ENCODE measurements at regions not wholly inside any gene's neighbourhood (a gene's known extent, or its start where the extent isn't known, plus 50 kb on each side); places are given as distances from the start of the nearest gene placed in this dataset.

DNA sequence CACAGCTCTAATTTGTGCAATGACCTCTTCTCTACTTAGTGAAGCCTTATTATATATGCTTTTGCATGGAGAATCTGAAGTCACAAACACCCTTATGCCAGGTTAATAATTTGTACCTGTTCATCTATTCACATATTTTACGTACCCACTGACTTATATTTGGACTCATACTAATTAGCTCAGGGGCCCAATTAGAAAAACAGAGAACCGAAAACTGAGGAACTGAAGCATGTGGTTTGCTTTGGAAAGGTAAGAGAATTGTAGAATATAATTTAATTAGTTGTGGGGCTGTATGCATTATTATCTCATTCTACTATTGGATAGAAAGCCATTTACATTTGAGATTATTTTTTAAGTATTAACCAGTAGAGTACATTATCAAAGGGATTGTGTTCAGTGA is 805.9 kb upstream of the CITED2 start:
- Histone ChIP-seq H3K79me2 (ENCODE audit: insufficient read depth, low read length) (no peaks in the 10 kb centered on the region), H3K4me2 (ENCODE audit: low read length) (no peak overlapping the region), H3K4me3 (ENCODE audit: insufficient read depth, low read depth, low read length) (no peak overlapping the region), H3K27me3 (ENCODE audit: insufficient read depth, low read length) (no peaks in the 10 kb centered on the region), H3K36me3 (ENCODE audit: insufficient read depth, low read length) (no peaks in the 10 kb centered on the region), H4K20me1 (ENCODE audit: insufficient read depth, low read length) (no peaks in the 10 kb centered on the region), H3K27ac (ENCODE audit: low read depth, low read length) (no peak overlapping the region), H3K4me1 (ENCODE audit: insufficient read depth, low read length) (peaks cover 4% of the 10 kb centered on the region), H2AFZ (ENCODE audit: low read depth, low read length) (no peak overlapping the region), H3K9me3 (ENCODE audit: insufficient read depth, low read depth, low read length) (no peaks in the 10 kb centered on the region), H3K9ac (ENCODE audit: low read length) (no peak overlapping the region)
- H3K27me3 Mint-ChIP-seq (ENCODE audit: low read depth, unreplicated experiment) = no peaks in the 10 kb centered on the region
- H3K4me3 Mint-ChIP-seq (ENCODE audit: unreplicated experiment) = no peak overlapping the region
- TF ChIP-seq EZH2 (IDR thresholded peaks at IDR 0.05; ENCODE audit: insufficient read depth, low read length) = no peak
- TF ChIP-seq, protein P1, sequence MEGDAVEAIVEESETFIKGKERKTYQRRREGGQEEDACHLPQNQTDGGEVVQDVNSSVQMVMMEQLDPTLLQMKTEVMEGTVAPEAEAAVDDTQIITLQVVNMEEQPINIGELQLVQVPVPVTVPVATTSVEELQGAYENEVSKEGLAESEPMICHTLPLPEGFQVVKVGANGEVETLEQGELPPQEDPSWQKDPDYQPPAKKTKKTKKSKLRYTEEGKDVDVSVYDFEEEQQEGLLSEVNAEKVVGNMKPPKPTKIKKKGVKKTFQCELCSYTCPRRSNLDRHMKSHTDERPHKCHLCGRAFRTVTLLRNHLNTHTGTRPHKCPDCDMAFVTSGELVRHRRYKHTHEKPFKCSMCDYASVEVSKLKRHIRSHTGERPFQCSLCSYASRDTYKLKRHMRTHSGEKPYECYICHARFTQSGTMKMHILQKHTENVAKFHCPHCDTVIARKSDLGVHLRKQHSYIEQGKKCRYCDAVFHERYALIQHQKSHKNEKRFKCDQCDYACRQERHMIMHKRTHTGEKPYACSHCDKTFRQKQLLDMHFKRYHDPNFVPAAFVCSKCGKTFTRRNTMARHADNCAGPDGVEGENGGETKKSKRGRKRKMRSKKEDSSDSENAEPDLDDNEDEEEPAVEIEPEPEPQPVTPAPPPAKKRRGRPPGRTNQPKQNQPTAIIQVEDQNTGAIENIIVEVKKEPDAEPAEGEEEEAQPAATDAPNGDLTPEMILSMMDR (IDR thresholded peaks at IDR 0.05; ENCODE audit: insufficient read depth, low read depth, low read length) = no peak
- no peaks in the 10 kb centered on the region for H3K4me1 Mint-ChIP-seq (ENCODE audit: low read depth, unreplicated experiment)
- DNase-seq (ENCODE audit: low read depth) = no peak
- no peak overlapping the region for H3K27ac Mint-ChIP-seq (ENCODE audit: unreplicated experiment)
- H3K9me3 Mint-ChIP-seq (ENCODE audit: unreplicated experiment) = peaks cover 2% of the 10 kb centered on the region
- H3K36me3 Mint-ChIP-seq (ENCODE audit: low read depth, unreplicated experiment) = no peaks in the 10 kb centered on the region
- no peak for FAIRE-seq

DNA sequence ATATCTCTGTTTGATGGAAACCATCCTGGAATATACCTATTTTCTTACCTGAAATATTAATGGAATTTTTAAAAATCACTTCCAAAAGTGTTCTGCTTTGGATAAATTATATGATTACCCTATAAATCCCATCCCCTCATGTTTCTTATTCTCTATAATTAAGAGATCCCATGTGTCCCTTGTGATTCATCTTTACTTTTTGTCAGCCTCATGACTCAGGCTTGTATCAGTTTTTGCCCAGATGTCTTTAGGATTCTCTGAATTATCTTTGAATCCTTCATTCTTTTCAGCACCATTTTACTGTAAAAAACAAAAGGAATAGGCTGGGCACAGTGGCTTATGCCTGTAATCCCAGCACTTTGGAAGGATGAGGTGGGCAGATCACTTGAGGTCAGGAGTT is 804.5 kb upstream of the CITED2 start:
- no peaks in the 10 kb centered on the region for H3K9me3 Mint-ChIP-seq (ENCODE audit: unreplicated experiment)
- Histone ChIP-seq H2AFZ (ENCODE audit: low read depth, low read length) (no peak overlapping the region), H4K20me1 (ENCODE audit: insufficient read depth, low read length) (no peaks in the 10 kb centered on the region), H3K36me3 (ENCODE audit: insufficient read depth, low read length) (no peaks in the 10 kb centered on the region), H3K27ac (ENCODE audit: low read depth, low read length) (no peak overlapping the region), H3K79me2 (ENCODE audit: insufficient read depth, low read length) (no peaks in the 10 kb centered on the region), H3K27me3 (ENCODE audit: insufficient read depth, low read length) (no peaks in the 10 kb centered on the region), H3K9me3 (ENCODE audit: insufficient read depth, low read depth, low read length) (no peaks in the 10 kb centered on the region), H3K9ac (ENCODE audit: low read length) (no peak overlapping the region), H3K4me2 (ENCODE audit: low read length) (no peak overlapping the region), H3K4me1 (ENCODE audit: insufficient read depth, low read length) (peaks cover 4% of the 10 kb centered on the region), H3K4me3 (ENCODE audit: insufficient read depth, low read depth, low read length) (no peak overlapping the region)
- DNase-seq (ENCODE audit: low read depth) (peak; percentile 52), FAIRE-seq (no peak)
- TF ChIP-seq, protein P1 (IDR thresholded peaks at IDR 0.05; ENCODE audit: insufficient read depth, low read depth, low read length) = no peak
- TF ChIP-seq EZH2 (IDR thresholded peaks at IDR 0.05; ENCODE audit: insufficient read depth, low read length) = no peak
- H3K36me3 Mint-ChIP-seq (ENCODE audit: low read depth, unreplicated experiment) = no peaks in the 10 kb centered on the region
- no peaks in the 10 kb centered on the region for H3K4me1 Mint-ChIP-seq (ENCODE audit: low read depth, unreplicated experiment)
- no peak overlapping the region for H3K27ac Mint-ChIP-seq (ENCODE audit: unreplicated experiment)
- no peaks in the 10 kb centered on the region for H3K27me3 Mint-ChIP-seq (ENCODE audit: low read depth, unreplicated experiment)
- no peak overlapping the region for H3K4me3 Mint-ChIP-seq (ENCODE audit: unreplicated experiment)

DNA sequence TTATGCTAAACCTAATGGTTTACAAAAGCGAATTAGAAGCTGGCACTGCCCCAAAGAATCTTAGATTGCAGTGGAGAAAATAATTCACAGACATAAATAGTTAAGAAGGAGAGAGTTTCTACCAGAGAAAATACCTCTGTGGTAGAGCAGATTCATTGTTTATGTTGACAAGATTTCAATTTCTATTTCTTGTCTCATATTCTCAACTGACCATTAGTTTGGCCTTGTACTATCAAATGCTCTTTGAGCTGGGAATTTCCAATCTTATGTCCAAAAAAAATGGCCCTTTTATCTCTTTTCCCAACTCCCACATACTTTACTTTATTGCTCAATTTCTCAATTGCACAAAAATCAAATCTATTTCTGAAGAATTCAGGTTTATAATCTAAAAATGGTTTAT is 804.1 kb upstream of the CITED2 start:
- Mint-ChIP-seq H3K4me3 (ENCODE audit: unreplicated experiment) (no peak overlapping the region), H3K9me3 (ENCODE audit: unreplicated experiment) (peaks cover 1% of the 10 kb centered on the region), H3K4me1 (ENCODE audit: low read depth, unreplicated experiment) (no peaks in the 10 kb centered on the region), H3K27ac (ENCODE audit: unreplicated experiment) (no peak overlapping the region), H3K27me3 (ENCODE audit: low read depth, unreplicated experiment) (no peaks in the 10 kb centered on the region), H3K36me3 (ENCODE audit: low read depth, unreplicated experiment) (no peaks in the 10 kb centered on the region)
- TF ChIP-seq, protein P1 (IDR thresholded peaks at IDR 0.05; ENCODE audit: insufficient read depth, low read depth, low read length) = no peak
- H3K4me3 ChIP-seq (ENCODE audit: insufficient read depth, low read depth, low read length) = no peak overlapping the region
- peak; percentile 53 for DNase-seq (ENCODE audit: low read depth)
- no peaks in the 10 kb centered on the region for H4K20me1 ChIP-seq (ENCODE audit: insufficient read depth, low read length)
- H2AFZ ChIP-seq (ENCODE audit: low read depth, low read length) = no peak overlapping the region
- peaks cover 4% of the 10 kb centered on the region for H3K4me1 ChIP-seq (ENCODE audit: insufficient read depth, low read length)
- peak; percentile 13 for FAIRE-seq
- no peak overlapping the region for H3K27ac ChIP-seq (ENCODE audit: low read depth, low read length)
- H3K9ac ChIP-seq (ENCODE audit: low read length) = no peak overlapping the region
- no peaks in the 10 kb centered on the region for H3K9me3 ChIP-seq (ENCODE audit: insufficient read depth, low read depth, low read length)
- no peak overlapping the region for H3K4me2 ChIP-seq (ENCODE audit: low read length)
- H3K36me3 ChIP-seq (ENCODE audit: insufficient read depth, low read length) = no peaks in the 10 kb centered on the region
- no peaks in the 10 kb centered on the region for H3K27me3 ChIP-seq (ENCODE audit: insufficient read depth, low read length)
- no peaks in the 10 kb centered on the region for H3K79me2 ChIP-seq (ENCODE audit: insufficient read depth, low read length)
